ENCODE measurements at regions not wholly inside any gene's neighbourhood (a gene's known extent, or its start where the extent isn't known, plus 50 kb on each side); places are given as distances from the start of the nearest gene placed in this dataset.
"Not testable (repeated sequence)": the region's sequence is repeated elsewhere in the genome, so short reads cannot be mapped to it uniquely, and the experiment has no call there.

GRCh38 chr6:15021074-15021473 is 224.8 kb upstream of the JARID2 start:
- H3K9me3 ChIP-seq: no peaks in the 10 kb centered on the region
- no peak overlapping the region for H3K4me3 ChIP-seq
- in situ Hi-C loops (cut with MboI; ENCODE audit: low pct_ligation_motif_present in 1 of 4, low pct_unique_long_range_greater_than_20kb in 1 of 4, low sequenced_read_pairs in 3 of 4) (no loop called here), intact Hi-C loops (cut with DNase I; ENCODE audit: low total_unique reads) (no loop called here)
- H3K27me3 ChIP-seq: no peaks in the 10 kb centered on the region
- WGBS, 2 donors (ENCODE audit: low coverage in 1 of 2): 89 to 97% methylated on average over 6 to 7 of the region's 7 CpGs
- H3K4me1 ChIP-seq: no peaks in the 10 kb centered on the region
- H3K36me3 ChIP-seq: no peaks in the 10 kb centered on the region
- DNase-seq: no peak
- TF ChIP-seq EP300 (IDR thresholded peaks at IDR 0.05; ENCODE audit: low read depth) (no peak), CTCF (IDR thresholded peaks at IDR 0.05) (no peak), POLR2A (IDR thresholded peaks at IDR 0.05) (no peak), POLR2AphosphoS5 (IDR thresholded peaks at IDR 0.05) (no peak)
- H3K27ac ChIP-seq: no peak overlapping the region

GRCh38 chr6:15023018-15023417 is 222.9 kb upstream of the JARID2 start:
- DNase-seq; H3K4me1 ChIP-seq; H3K27me3 ChIP-seq; H3K36me3 ChIP-seq; in situ Hi-C loops (cut with MboI; ENCODE audit: low pct_ligation_motif_present in 1 of 4, low pct_unique_long_range_greater_than_20kb in 1 of 4, low sequenced_read_pairs in 3 of 4); H3K9me3 ChIP-seq; H3K27ac ChIP-seq; intact Hi-C loops (cut with DNase I; ENCODE audit: low total_unique reads); H3K4me3 ChIP-seq: not testable (repeated sequence)
- 62 to 73% methylated on average over 2 to 13 of the region's 14 CpGs for WGBS, 2 donors (ENCODE audit: low coverage in 1 of 2)

GRCh38 chr6:15023448-15023847 is 222.4 kb upstream of the JARID2 start:
- WGBS, 2 donors (ENCODE audit: low coverage in 1 of 2): 82% methylated on average over 8 of the region's 8 CpGs; no CpG with 5 or more reads in 1 of the 2 donors
- in situ Hi-C loops (cut with MboI; ENCODE audit: low pct_ligation_motif_present in 1 of 4, low pct_unique_long_range_greater_than_20kb in 1 of 4, low sequenced_read_pairs in 3 of 4): no loop called here

GRCh38 chr6:15025446-15025845 is 220.4 kb upstream of the JARID2 start:
- no peak overlapping the region for H3K4me3 ChIP-seq
- no peaks in the 10 kb centered on the region for H3K36me3 ChIP-seq
- no peak for TF ChIP-seq POLR2A (IDR thresholded peaks at IDR 0.05)
- no peak for TF ChIP-seq POLR2AphosphoS5 (IDR thresholded peaks at IDR 0.05)
- no peak for TF ChIP-seq CTCF (IDR thresholded peaks at IDR 0.05)
- no peak for TF ChIP-seq EP300 (IDR thresholded peaks at IDR 0.05; ENCODE audit: low read depth)
- WGBS, 2 donors (ENCODE audit: low coverage in 1 of 2): 78 to 79% methylated on average over 3 of the region's 3 CpGs
- no peak for DNase-seq
- H3K27ac ChIP-seq: no peak overlapping the region
- intact Hi-C loops (cut with DNase I; ENCODE audit: low total_unique reads) (no loop called here), in situ Hi-C loops (cut with MboI; ENCODE audit: low pct_ligation_motif_present in 1 of 4, low pct_unique_long_range_greater_than_20kb in 1 of 4, low sequenced_read_pairs in 3 of 4) (no loop called here)
- no peaks in the 10 kb centered on the region for H3K4me1 ChIP-seq
- no peaks in the 10 kb centered on the region for H3K27me3 ChIP-seq
- H3K9me3 ChIP-seq: no peaks in the 10 kb centered on the region

More at GRCh38 chr6:15023448-15023847, 222.4 kb upstream of the JARID2 start:
- TF ChIP-seq POLR2AphosphoS5 (IDR thresholded peaks at IDR 0.05) (no peak), CTCF (IDR thresholded peaks at IDR 0.05) (no peak), POLR2A (IDR thresholded peaks at IDR 0.05) (no peak), EP300 (IDR thresholded peaks at IDR 0.05; ENCODE audit: low read depth) (no peak)
- intact Hi-C loops (cut with DNase I; ENCODE audit: low total_unique reads): no loop called here
- DNase-seq: no peak
- H3K4me3 ChIP-seq: no peak overlapping the region
- no peaks in the 10 kb centered on the region for H3K36me3 ChIP-seq
- H3K27ac ChIP-seq: no peak overlapping the region
- H3K9me3 ChIP-seq: no peaks in the 10 kb centered on the region
- no peaks in the 10 kb centered on the region for H3K27me3 ChIP-seq
- no peaks in the 10 kb centered on the region for H3K4me1 ChIP-seq

GRCh38 chr6:15026832-15027231 is 219.0 kb upstream of the JARID2 start:
- intact Hi-C loops (cut with DNase I; ENCODE audit: low total_unique reads) (no loop called here), in situ Hi-C loops (cut with MboI; ENCODE audit: low pct_ligation_motif_present in 1 of 4, low pct_unique_long_range_greater_than_20kb in 1 of 4, low sequenced_read_pairs in 3 of 4) (no loop called here)
- Histone ChIP-seq H3K9me3 (no peaks in the 10 kb centered on the region), H3K4me3 (no peak overlapping the region), H3K27ac (no peak overlapping the region), H3K4me1 (no peaks in the 10 kb centered on the region), H3K27me3 (no peaks in the 10 kb centered on the region), H3K36me3 (no peaks in the 10 kb centered on the region)
- DNase-seq: no peak
- TF ChIP-seq POLR2AphosphoS5 (IDR thresholded peaks at IDR 0.05) (no peak), EP300 (IDR thresholded peaks at IDR 0.05; ENCODE audit: low read depth) (no peak), CTCF (IDR thresholded peaks at IDR 0.05) (no peak), POLR2A (IDR thresholded peaks at IDR 0.05) (no peak)
- WGBS, 2 donors (ENCODE audit: low coverage in 1 of 2): 27 to 55% methylated on average over 4 to 6 of the region's 6 CpGs
